ENCODE measurements at regions not wholly inside any gene's neighbourhood (a gene's known extent, or its start where the extent isn't known, plus 50 kb on each side); places are given as distances from the start of the nearest gene placed in this dataset.

DNA sequence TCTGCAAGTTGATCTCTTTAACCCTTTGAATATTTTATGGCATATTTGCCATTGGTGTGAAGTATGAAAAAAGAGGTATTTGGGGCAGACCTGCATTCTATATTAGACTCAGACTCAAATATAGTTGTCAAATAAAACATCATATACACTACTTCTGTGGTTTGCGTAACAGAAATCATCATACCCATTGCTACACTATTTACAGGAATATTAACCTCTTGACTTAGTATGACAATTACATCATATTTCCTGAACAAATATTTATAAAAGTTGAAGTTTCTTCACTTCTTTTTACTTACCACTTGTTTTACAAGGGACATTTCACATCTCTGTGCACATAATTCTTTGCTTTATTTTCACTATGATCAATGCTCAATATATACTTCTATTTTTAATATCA lies 206.0 kb downstream of the HAO1 start:
- Histone ChIP-seq H3K4me3 (no peak overlapping the region), H3K4me1 (no peaks in the 10 kb centered on the region), H3K36me3 (no peaks in the 10 kb centered on the region), H3K9me3 (no peaks in the 10 kb centered on the region), H3K27ac (no peak overlapping the region), H3K27me3 (ENCODE audit: low read depth) (no peaks in the 10 kb centered on the region)
- ATAC-seq (no peak), DNase-seq (no peak)
- intact Hi-C loops (cut with DNase I): loop anchor here (10.0 kb wide), 1 partner anchor 61 kb away; no protein-coding TSS in a partner anchor
- TF ChIP-seq, protein P1, sequence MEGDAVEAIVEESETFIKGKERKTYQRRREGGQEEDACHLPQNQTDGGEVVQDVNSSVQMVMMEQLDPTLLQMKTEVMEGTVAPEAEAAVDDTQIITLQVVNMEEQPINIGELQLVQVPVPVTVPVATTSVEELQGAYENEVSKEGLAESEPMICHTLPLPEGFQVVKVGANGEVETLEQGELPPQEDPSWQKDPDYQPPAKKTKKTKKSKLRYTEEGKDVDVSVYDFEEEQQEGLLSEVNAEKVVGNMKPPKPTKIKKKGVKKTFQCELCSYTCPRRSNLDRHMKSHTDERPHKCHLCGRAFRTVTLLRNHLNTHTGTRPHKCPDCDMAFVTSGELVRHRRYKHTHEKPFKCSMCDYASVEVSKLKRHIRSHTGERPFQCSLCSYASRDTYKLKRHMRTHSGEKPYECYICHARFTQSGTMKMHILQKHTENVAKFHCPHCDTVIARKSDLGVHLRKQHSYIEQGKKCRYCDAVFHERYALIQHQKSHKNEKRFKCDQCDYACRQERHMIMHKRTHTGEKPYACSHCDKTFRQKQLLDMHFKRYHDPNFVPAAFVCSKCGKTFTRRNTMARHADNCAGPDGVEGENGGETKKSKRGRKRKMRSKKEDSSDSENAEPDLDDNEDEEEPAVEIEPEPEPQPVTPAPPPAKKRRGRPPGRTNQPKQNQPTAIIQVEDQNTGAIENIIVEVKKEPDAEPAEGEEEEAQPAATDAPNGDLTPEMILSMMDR (IDR thresholded peaks at IDR 0.05): no peak

DNA sequence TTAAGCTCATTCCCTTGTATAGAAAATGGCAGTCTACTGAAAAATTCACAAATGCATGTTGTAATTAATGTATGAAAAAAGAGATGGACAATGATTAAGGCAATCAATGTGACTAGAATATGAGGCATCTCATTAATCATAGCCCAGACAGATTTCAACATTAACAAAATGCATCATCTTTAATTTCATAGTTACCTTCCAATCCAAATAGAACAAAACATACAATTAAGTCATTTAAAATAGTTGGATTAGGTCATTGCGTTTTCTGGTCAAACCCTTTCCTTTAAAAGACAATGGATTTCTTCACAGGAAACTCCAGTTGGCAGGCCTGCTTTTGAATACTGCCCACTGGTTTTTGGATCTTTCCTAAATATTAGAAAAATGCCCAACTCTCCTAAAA lies 203.9 kb downstream of the HAO1 start:
- intact Hi-C loops (cut with DNase I): loop anchor here (10.0 kb wide), 1 partner anchor 58 kb away; no protein-coding TSS in a partner anchor
- no peaks in the 10 kb centered on the region for H3K4me1 ChIP-seq
- TF ChIP-seq, protein P1 (IDR thresholded peaks at IDR 0.05): no peak

DNA sequence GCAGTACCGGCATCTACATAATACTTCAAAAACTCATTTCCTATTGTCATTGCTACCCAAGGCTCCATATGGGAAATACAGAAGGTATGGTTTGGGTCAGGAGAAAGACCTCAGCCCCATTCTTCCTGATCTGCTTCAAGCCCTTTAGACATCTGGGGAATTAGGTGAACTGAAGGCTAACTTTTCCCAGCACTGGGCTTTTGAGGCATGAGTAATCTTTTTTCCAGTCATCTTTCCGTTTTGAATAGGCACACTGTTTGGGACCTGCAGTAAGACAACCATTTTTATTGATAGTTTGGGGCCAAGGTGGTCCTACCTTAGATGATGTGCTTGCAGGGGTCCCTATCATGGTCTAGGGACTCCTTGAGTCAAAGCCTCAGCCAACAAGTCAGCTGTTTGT lies 198.4 kb downstream of the HAO1 start:
- H3K4me1 ChIP-seq: no peaks in the 10 kb centered on the region
- H3K9me3 ChIP-seq: peaks cover 5% of the 10 kb centered on the region
- TF ChIP-seq, protein P1 (IDR thresholded peaks at IDR 0.05): no peak
- ATAC-seq (no peak), DNase-seq (no peak)
- no peak overlapping the region for H3K4me3 ChIP-seq
- intact Hi-C loops (cut with DNase I): no loop called here
- no peaks in the 10 kb centered on the region for H3K27me3 ChIP-seq (ENCODE audit: low read depth)
- H3K36me3 ChIP-seq: no peaks in the 10 kb centered on the region
- H3K27ac ChIP-seq: no peak overlapping the region

More for the DNA sequence above, 203.9 kb downstream of the HAO1 start:
- H3K27me3 ChIP-seq (ENCODE audit: low read depth): no peaks in the 10 kb centered on the region
- DNase-seq (no peak), ATAC-seq (no peak)
- no peaks in the 10 kb centered on the region for H3K36me3 ChIP-seq
- H3K9me3 ChIP-seq: no peaks in the 10 kb centered on the region
- no peak overlapping the region for H3K27ac ChIP-seq
- no peak overlapping the region for H3K4me3 ChIP-seq

DNA sequence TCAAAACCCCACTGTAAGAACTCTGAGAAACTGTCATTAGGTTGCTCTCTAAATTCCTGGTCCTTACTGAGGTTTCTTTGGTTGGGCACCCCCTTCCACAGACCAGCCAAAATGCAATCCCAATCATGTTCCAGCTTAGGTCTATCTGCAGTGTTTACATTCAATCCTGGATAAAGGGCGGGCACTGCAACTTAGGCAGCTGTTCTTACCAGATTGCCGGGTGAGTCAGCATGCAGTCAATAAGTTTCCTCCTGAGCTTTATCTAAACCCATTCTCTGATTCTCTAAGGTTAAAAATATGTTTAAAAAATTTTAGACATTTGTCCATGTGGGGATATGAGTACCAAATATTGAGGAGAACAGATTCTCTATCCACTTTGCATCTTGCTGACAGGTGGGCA lies 197.8 kb downstream of the HAO1 start:
- H3K27ac ChIP-seq: no peak overlapping the region
- no peaks in the 10 kb centered on the region for H3K36me3 ChIP-seq
- intact Hi-C loops (cut with DNase I): no loop called here
- TF ChIP-seq, protein P1 (IDR thresholded peaks at IDR 0.05): no peak
- no peaks in the 10 kb centered on the region for H3K4me1 ChIP-seq
- peaks cover 5% of the 10 kb centered on the region for H3K9me3 ChIP-seq
- no peak overlapping the region for H3K4me3 ChIP-seq
- DNase-seq: no peak
- no peak for ATAC-seq
- H3K27me3 ChIP-seq (ENCODE audit: low read depth): no peaks in the 10 kb centered on the region

DNA sequence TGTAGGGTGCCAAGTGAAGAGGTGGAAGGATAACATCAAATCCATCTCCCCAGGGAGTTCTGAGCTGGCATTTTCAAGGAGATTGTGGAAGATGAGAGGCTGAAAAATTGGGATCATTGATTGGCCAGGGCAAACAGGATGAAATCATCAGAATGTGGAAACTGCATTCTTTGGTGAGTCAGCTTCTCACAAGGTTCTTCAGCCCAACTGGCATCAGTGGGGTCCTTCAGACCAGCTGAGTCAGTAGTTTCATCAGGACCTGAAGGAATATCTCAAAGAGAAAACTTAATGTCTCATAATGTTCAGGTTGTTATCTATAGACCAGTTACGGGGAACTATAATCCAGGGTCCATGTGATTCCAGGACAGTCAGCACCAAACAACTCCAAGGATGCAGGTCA lies 195.8 kb downstream of the HAO1 start:
- H3K36me3 ChIP-seq: no peaks in the 10 kb centered on the region
- H3K27ac ChIP-seq: no peak overlapping the region
- no peaks in the 10 kb centered on the region for H3K4me1 ChIP-seq
- no peaks in the 10 kb centered on the region for H3K27me3 ChIP-seq (ENCODE audit: low read depth)
- TF ChIP-seq, protein P1 (IDR thresholded peaks at IDR 0.05): no peak
- DNase-seq (no peak), ATAC-seq (no peak)
- intact Hi-C loops (cut with DNase I): no loop called here
- no peak overlapping the region for H3K4me3 ChIP-seq
- H3K9me3 ChIP-seq: peaks cover 5% of the 10 kb centered on the region

DNA sequence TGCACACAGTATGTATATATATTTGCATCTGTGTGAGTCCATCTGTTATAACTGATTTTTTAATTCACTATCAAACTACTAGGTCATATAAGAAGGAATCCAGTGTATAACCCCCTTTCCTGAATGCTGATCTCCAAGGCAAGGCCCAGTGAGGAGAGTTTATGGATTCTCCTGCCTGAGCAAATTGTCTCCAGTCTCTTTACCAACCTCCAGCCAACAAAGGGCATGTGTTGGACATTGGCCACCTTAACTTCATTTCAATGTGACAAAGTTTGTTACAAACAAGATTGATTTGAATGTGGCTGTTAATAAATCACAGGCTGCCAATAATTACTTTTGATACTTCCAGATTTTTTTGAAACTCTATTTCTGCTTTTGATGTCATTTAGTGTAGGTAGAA lies 191.6 kb downstream of the HAO1 start:
- no peaks in the 10 kb centered on the region for H3K27me3 ChIP-seq (ENCODE audit: low read depth)
- TF ChIP-seq, protein P1 (IDR thresholded peaks at IDR 0.05): no peak

More for the DNA sequence above, 191.6 kb downstream of the HAO1 start:
- Histone ChIP-seq H3K4me1 (no peaks in the 10 kb centered on the region), H3K9me3 (peaks cover 5% of the 10 kb centered on the region), H3K27ac (no peak overlapping the region), H3K36me3 (no peaks in the 10 kb centered on the region), H3K4me3 (no peak overlapping the region)
- ATAC-seq: no peak
- no peak for DNase-seq
- intact Hi-C loops (cut with DNase I): no loop called here
